Astrocyte (in vitro differentiated cells and primary cell): ENCODE measurements at regions not wholly inside any gene's neighbourhood (a gene's known extent, or its start where the extent isn't known, plus 50 kb on each side); places are given as distances from the start of the nearest gene placed in this dataset.
"Not testable (repeated sequence)": the region's sequence is repeated elsewhere in the genome, so short reads cannot be mapped to it uniquely, and the experiment has no call there.

Source experiments
- DNase-seq: peaks from one replicate; pipeline ENCODE4 v3.0.0-alpha.2; 2010; ENCODE audit warnings: low read depth
- FAIRE-seq: peaks from 2 replicates; lab custom pipeline; 2011; peaks lifted over from hg19 to GRCh38; lab: Jason Lieb, UNC
- H2AFZ ChIP-seq: 2 replicates; pipeline ENCODE4 v1.6.0; 2012; ENCODE audit warnings: low read depth, low read length, inconsistent platforms
- H3K27ac ChIP-seq: 2 replicates; pipeline ENCODE4 v1.5.1; 2011; ENCODE audit warnings: low read depth, low read length, inconsistent platforms
- H3K27me3 ChIP-seq: 2 replicates; pipeline ENCODE4 v1.6.0; 2011; ENCODE audit warnings: low read length, inconsistent platforms; ENCODE audit not compliant: insufficient read depth
- H3K36me3 ChIP-seq: 2 replicates; pipeline ENCODE4 v1.5.1; 2011; ENCODE audit warnings: low read length, inconsistent platforms; ENCODE audit not compliant: insufficient read depth
- H3K4me1 ChIP-seq: 2 replicates; pipeline ENCODE4 v1.5.1; 2011; ENCODE audit warnings: low read length, inconsistent platforms; ENCODE audit not compliant: insufficient read depth
- H3K4me2 ChIP-seq: 2 replicates; pipeline ENCODE4 v1.6.0; 2012; ENCODE audit warnings: low read length, inconsistent platforms
- H3K4me3 ChIP-seq: 2 replicates; pipeline ENCODE4 v1.5.1; 2011; ENCODE audit warnings: low read depth, mild to moderate bottlenecking, low read length, inconsistent platforms; ENCODE audit not compliant: insufficient read depth
- H3K79me2 ChIP-seq: 2 replicates; pipeline ENCODE4 v1.6.0; 2012; ENCODE audit warnings: mild to moderate bottlenecking, low read length, inconsistent platforms; ENCODE audit not compliant: insufficient read depth
- H3K9ac ChIP-seq: 2 replicates; pipeline ENCODE4 v1.6.0; 2012; ENCODE audit warnings: mild to moderate bottlenecking, low read length, inconsistent platforms
- H3K9me3 ChIP-seq: 2 replicates; pipeline ENCODE4 v1.5.1; 2012; ENCODE audit warnings: low read depth, mild to moderate bottlenecking, low read length, inconsistent platforms; ENCODE audit not compliant: insufficient read depth
- H4K20me1 ChIP-seq: 2 replicates; pipeline ENCODE4 v1.6.0; 2012; ENCODE audit warnings: low read length, inconsistent platforms; ENCODE audit not compliant: insufficient read depth
- H3K27ac Mint-ChIP-seq: one replicate; pipeline ENCODE4 v1.8.0; 2021; ENCODE audit warnings: mild to moderate bottlenecking, mixed read lengths; ENCODE audit not compliant: unreplicated experiment
- H3K27me3 Mint-ChIP-seq: one replicate; pipeline ENCODE4 v1.8.0; 2021; ENCODE audit warnings: low read depth, mixed read lengths; ENCODE audit not compliant: unreplicated experiment
- H3K36me3 Mint-ChIP-seq: one replicate; pipeline ENCODE4 v1.8.0; 2021; ENCODE audit warnings: low read depth, mixed read lengths; ENCODE audit not compliant: unreplicated experiment
- H3K4me1 Mint-ChIP-seq: one replicate; pipeline ENCODE4 v1.8.0; 2021; ENCODE audit warnings: low read depth, mixed read lengths; ENCODE audit not compliant: unreplicated experiment
- H3K4me3 Mint-ChIP-seq: one replicate; pipeline ENCODE4 v1.8.0; 2021; ENCODE audit warnings: mild to moderate bottlenecking, moderate library complexity, mixed read lengths; ENCODE audit not compliant: unreplicated experiment
- H3K9me3 Mint-ChIP-seq: one replicate; pipeline ENCODE4 v1.8.0; 2021; ENCODE audit warnings: mild to moderate bottlenecking, mixed read lengths; ENCODE audit not compliant: unreplicated experiment
- EZH2 ChIP-seq: IDR thresholded peaks from 2 replicates; pipeline ENCODE4 v1.6.1; 2012; ENCODE audit warnings: mild to moderate bottlenecking, low read length, inconsistent platforms; ENCODE audit not compliant: insufficient read depth
- TF ChIP-seq, protein P1 (sequence below): IDR thresholded peaks from 2 replicates; pipeline ENCODE4 v1.5.1; 2011; ENCODE audit warnings: low read depth, mild to moderate bottlenecking, inconsistent platforms, low read length, moderate library complexity; ENCODE audit not compliant: insufficient read depth

DNA sequence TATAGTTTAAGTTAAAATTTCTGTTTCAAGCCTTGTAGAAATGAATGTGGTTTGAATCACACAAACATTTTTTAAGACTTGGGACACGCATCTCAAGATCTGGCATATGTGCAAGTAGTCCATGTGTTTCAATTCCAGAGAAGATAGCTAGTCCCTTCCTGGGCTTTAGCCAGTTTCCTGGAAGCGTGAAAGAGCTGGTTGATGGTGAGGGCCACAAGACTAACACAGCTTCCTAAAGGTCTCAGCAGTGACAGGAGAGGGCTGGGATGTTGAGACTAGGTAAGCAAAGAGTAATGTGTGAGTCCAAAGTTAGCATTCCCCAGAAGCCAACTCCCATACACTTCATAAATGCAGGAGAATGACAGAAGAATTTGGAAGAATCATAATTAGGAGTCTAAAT, 111.9 kb upstream of the MAP2 start:
- DNase-seq, result no peak
- Mint-ChIP-seq H3K4me1 (peaks cover 2% of the 10 kb centered on the region), H3K4me3 (no peak overlapping the region), H3K27me3 (no peaks in the 10 kb centered on the region), H3K27ac (no peak overlapping the region), H3K36me3 (no peaks in the 10 kb centered on the region), H3K9me3 (peaks cover 1% of the 10 kb centered on the region)
- no peak for TF ChIP-seq EZH2
- TF ChIP-seq, protein P1, sequence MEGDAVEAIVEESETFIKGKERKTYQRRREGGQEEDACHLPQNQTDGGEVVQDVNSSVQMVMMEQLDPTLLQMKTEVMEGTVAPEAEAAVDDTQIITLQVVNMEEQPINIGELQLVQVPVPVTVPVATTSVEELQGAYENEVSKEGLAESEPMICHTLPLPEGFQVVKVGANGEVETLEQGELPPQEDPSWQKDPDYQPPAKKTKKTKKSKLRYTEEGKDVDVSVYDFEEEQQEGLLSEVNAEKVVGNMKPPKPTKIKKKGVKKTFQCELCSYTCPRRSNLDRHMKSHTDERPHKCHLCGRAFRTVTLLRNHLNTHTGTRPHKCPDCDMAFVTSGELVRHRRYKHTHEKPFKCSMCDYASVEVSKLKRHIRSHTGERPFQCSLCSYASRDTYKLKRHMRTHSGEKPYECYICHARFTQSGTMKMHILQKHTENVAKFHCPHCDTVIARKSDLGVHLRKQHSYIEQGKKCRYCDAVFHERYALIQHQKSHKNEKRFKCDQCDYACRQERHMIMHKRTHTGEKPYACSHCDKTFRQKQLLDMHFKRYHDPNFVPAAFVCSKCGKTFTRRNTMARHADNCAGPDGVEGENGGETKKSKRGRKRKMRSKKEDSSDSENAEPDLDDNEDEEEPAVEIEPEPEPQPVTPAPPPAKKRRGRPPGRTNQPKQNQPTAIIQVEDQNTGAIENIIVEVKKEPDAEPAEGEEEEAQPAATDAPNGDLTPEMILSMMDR, result no peak
- no peak for FAIRE-seq
- H3K4me3 ChIP-seq, result no peak overlapping the region
- no peak overlapping the region for H3K9ac ChIP-seq
- no peaks in the 10 kb centered on the region for H4K20me1 ChIP-seq
- H3K9me3 ChIP-seq, result no peaks in the 10 kb centered on the region
- H3K4me2 ChIP-seq, result no peak overlapping the region
- H3K27me3 ChIP-seq, result no peaks in the 10 kb centered on the region
- H3K27ac ChIP-seq, result no peak overlapping the region
- H3K79me2 ChIP-seq, result no peaks in the 10 kb centered on the region
- no peaks in the 10 kb centered on the region for H3K4me1 ChIP-seq
- H3K36me3 ChIP-seq, result no peaks in the 10 kb centered on the region
- H2AFZ ChIP-seq, result no peak overlapping the region

DNA sequence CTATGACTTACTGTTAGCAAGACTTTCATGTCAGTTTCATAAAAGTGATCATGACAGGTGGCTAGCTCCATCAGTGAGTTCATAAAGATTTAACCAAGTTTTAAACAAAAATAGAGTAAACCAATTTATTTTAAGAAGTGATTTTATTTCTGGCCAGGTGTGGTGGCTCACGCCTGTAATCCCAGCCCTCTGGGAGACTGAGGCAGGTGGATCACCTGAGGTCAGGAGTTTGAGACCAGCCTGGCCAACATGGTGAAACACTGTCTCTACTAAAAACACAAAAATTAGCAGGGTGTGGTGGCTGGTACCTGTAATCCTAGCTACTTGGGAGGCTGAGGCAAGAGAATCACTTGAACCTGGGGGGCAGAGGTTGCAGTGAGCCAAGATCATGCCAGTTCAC, 111.4 kb upstream of the MAP2 start:
- not testable (repeated sequence) for H4K20me1 ChIP-seq, H3K79me2 ChIP-seq, H3K27ac ChIP-seq, H3K4me1 ChIP-seq, H3K27ac Mint-ChIP-seq, H3K9me3 Mint-ChIP-seq, FAIRE-seq, H3K36me3 ChIP-seq, H3K4me3 Mint-ChIP-seq, H3K4me3 ChIP-seq, H3K4me1 Mint-ChIP-seq, H3K27me3 ChIP-seq, H3K4me2 ChIP-seq, H3K36me3 Mint-ChIP-seq, H2AFZ ChIP-seq, H3K9ac ChIP-seq, H3K27me3 Mint-ChIP-seq, H3K9me3 ChIP-seq, DNase-seq

DNA sequence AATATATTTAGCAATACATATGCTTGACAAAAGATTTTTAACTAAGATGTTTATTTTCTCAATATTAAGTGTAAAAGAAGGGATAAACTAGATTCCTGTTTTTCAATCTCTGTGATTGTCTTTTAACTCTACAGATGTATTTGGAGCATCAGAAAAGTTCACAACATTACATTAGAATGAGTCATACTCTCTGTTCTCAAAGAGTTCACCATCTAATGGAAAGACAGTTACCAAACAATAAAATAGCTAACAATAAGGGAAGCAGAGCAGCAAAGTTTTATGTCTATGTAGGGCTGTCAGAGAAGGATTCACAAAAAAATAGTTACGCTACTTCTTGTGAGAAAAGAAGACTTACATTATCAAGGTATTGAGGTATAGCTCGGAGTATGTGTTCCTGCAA, 109.2 kb upstream of the MAP2 start:
- Mint-ChIP-seq H3K27ac (no peak overlapping the region), H3K36me3 (no peaks in the 10 kb centered on the region), H3K4me3 (no peak overlapping the region), H3K27me3 (no peaks in the 10 kb centered on the region), H3K4me1 (peaks cover 2% of the 10 kb centered on the region), H3K9me3 (peaks cover 1% of the 10 kb centered on the region)
- Histone ChIP-seq H3K4me2 (no peak overlapping the region), H2AFZ (no peak overlapping the region), H3K79me2 (no peaks in the 10 kb centered on the region), H3K36me3 (no peaks in the 10 kb centered on the region), H3K27me3 (no peaks in the 10 kb centered on the region), H3K4me1 (no peaks in the 10 kb centered on the region), H4K20me1 (no peaks in the 10 kb centered on the region), H3K9me3 (no peaks in the 10 kb centered on the region), H3K27ac (no peak overlapping the region), H3K9ac (no peak overlapping the region), H3K4me3 (no peak overlapping the region)
- DNase-seq (peak; percentile 13), FAIRE-seq (no peak)
- TF ChIP-seq EZH2, result no peak
- TF ChIP-seq, protein P1, result no peak
